ENCODE measurements at regions not wholly inside any gene's neighbourhood (a gene's known extent, or its start where the extent isn't known, plus 50 kb on each side); places are given as distances from the start of the nearest gene placed in this dataset.

GRCh38 chr3:193861012-193861411, 268.0 kb downstream of the OPA1 start:
- TF ChIP-seq ZNF791 (tag by site-specific recombination; IDR thresholded peaks at IDR 0.05) (no peak), PRDM4 (tag by site-specific recombination; IDR thresholded peaks at IDR 0.05) (no peak), ZNF560 (tag by site-specific recombination; IDR thresholded peaks at IDR 0.05; ENCODE audit: borderline replicate concordance) (no peak), OVOL3 (tag by site-specific recombination; IDR thresholded peaks at IDR 0.05) (no peak), KLF9 (tag by site-specific recombination; IDR thresholded peaks at IDR 0.05; ENCODE audit: low read depth) (no peak), ZNF362 (tag by site-specific recombination; IDR thresholded peaks at IDR 0.05) (no peak), ZBTB49 (tag by site-specific recombination; IDR thresholded peaks at IDR 0.05; ENCODE audit: low read depth) (no peak), ZNF837 (tag by site-specific recombination; IDR thresholded peaks at IDR 0.05) (no peak), PBX3 (CRISPR knock-in tag; IDR thresholded peaks at IDR 0.05) (no peak), ZNF23 (tag by site-specific recombination; IDR thresholded peaks at IDR 0.05; ENCODE audit: borderline replicate concordance) (no peak), MZF1 (tag by site-specific recombination; IDR thresholded peaks at IDR 0.05; ENCODE audit: borderline replicate concordance) (no peak)
- ChIA-PET CTCF (interaction anchor here (0.6 kb wide), 1 partner anchor 56 kb away, joined by 3 read pairs; no protein-coding TSS in a partner anchor), POLR2A (no interaction called here)
- H3K9me3 ChIP-seq (ENCODE audit: control insufficient read depth, insufficient read depth, low read depth, low read length): no peaks in the 10 kb centered on the region
- no peak overlapping the region for H3K27ac ChIP-seq (ENCODE audit: extremely low read depth, low read depth, low read length)
- H3K36me3 ChIP-seq (ENCODE audit: control insufficient read depth in 2 of 2, insufficient read depth in 1 of 2, low read length in 2 of 2): no peaks in the 10 kb centered on the region
- H3K4me1 ChIP-seq (ENCODE audit: control insufficient read depth, insufficient read depth, low read length): no peaks in the 10 kb centered on the region
- no peak overlapping the region for H3K4me3 ChIP-seq (ENCODE audit: low read depth, low read length)

- no peaks in the 10 kb centered on the region for H3K4me1 ChIP-seq (ENCODE audit: control insufficient read depth, insufficient read depth, low read length)
- H3K9me3 ChIP-seq (ENCODE audit: control insufficient read depth, insufficient read depth, low read depth, low read length): no peaks in the 10 kb centered on the region
- CTCF ChIA-PET: interaction anchor here (0.7 kb wide), 1 partner anchor 435 kb away, joined by 3 read pairs; no protein-coding TSS in a partner anchor
- TF ChIP-seq ZNF248 (tag by site-specific recombination; IDR thresholded peaks at IDR 0.05): no peak
- TF ChIP-seq REST (tag by site-specific recombination; IDR thresholded peaks at IDR 0.05): no peak
- no peak for TF ChIP-seq ZNF747 (tag by site-specific recombination; IDR thresholded peaks at IDR 0.05)
- no peak for TF ChIP-seq ELK4 (IDR thresholded peaks at IDR 0.05; ENCODE audit: borderline replicate concordance, low read depth, low read length)
- no peak for TF ChIP-seq YY1 (tag by site-specific recombination; IDR thresholded peaks at IDR 0.05)
- H3K36me3 ChIP-seq (ENCODE audit: control insufficient read depth in 2 of 2, insufficient read depth in 1 of 2, low read length in 2 of 2): no peaks in the 10 kb centered on the region
- H3K27ac ChIP-seq (ENCODE audit: extremely low read depth, low read depth, low read length): no peak overlapping the region
- POLR2A ChIA-PET: no interaction called here
- H3K4me3 ChIP-seq (ENCODE audit: low read depth, low read length): no peak overlapping the region
Measured at GRCh38 chr3:193862843-193863242, 269.8 kb downstream of the OPA1 start.

Data from HEK293 (cell line).